Type B pancreatic cell (in vitro differentiated cells): ENCODE measurements at regions not wholly inside any gene's neighbourhood (a gene's known extent, or its start where the extent isn't known, plus 50 kb on each side); places are given as distances from the start of the nearest gene placed in this dataset.

Experiments
- DNase-seq: peaks from one replicate; pipeline ENCODE4 v3.0.0; 2021; ENCODE audit warnings: mixed read lengths; ENCODE audit not compliant: unreplicated experiment; ENCODE audit errors: extremely low spot score
- H3K27ac Mint-ChIP-seq: 2 replicates; pipeline ENCODE4 v1.8.0; 2021; ENCODE audit warnings: mild to moderate bottlenecking, mixed read lengths
- H3K27me3 Mint-ChIP-seq: 2 replicates; pipeline ENCODE4 v1.8.0; 2021; ENCODE audit warnings: mixed read lengths
- H3K36me3 Mint-ChIP-seq: 2 replicates; pipeline ENCODE4 v1.8.0; 2021; ENCODE audit warnings: mixed read lengths
- H3K4me1 Mint-ChIP-seq: one replicate; pipeline ENCODE4 v1.8.0; 2021; ENCODE audit warnings: mixed read lengths; ENCODE audit not compliant: unreplicated experiment
- H3K4me3 Mint-ChIP-seq: 2 replicates; pipeline ENCODE4 v1.8.0; 2021; ENCODE audit warnings: mild to moderate bottlenecking, mixed read lengths
- H3K9me3 Mint-ChIP-seq: 2 replicates; pipeline ENCODE4 v1.8.0; 2021; ENCODE audit warnings: mixed read lengths
- TF ChIP-seq, protein P1 (sequence below): fragments of 200-600 bp; sonication (generic); conservative IDR thresholded peaks from 2 replicates; pipeline ENCODE4 v1.5.0; 2021; ENCODE audit warnings: antibody characterized with exemption, mild to moderate bottlenecking

DNA sequence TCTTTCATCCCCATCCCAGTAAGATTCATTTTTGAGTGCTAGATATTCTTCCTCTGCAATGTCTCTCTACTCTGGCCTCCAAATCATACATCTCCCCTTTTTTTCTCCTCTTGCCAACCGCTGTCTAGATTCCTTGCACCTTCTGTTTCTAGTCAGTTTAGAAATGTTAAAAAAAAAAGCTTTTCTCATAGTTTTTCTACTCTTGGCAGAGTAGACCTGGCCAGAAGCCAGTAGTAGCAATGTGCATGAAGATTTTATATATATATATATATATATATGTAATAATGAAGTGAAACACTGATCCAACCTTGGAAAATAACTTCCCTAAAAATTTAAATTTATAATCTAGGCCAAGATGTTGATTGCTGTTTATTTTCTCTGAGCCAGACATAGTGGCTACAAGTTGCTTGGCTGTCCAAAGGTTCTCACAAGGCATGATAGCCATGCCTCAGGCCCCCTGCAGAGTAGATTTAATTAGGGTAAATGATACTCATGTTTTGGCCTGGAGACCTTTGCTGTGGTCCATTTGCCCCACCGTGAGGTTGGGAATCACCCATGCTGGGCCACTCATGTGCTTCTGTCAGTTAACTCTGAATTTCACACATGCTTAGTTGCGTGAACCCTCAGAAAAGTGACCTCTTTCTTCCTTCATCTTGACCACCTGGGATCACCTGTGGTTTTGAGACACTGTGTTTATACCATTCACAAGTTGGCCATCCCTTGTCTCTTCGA, 103.4 kb upstream of the KCNE2 start:
- peaks cover 7% of the 10 kb centered on the region for H3K36me3 Mint-ChIP-seq
- peaks cover 5% of the 10 kb centered on the region for H3K27me3 Mint-ChIP-seq
- no peaks in the 10 kb centered on the region for H3K4me1 Mint-ChIP-seq
- no peak overlapping the region for H3K27ac Mint-ChIP-seq
- H3K9me3 Mint-ChIP-seq = peaks cover 25% of the 10 kb centered on the region
- TF ChIP-seq, protein P1, sequence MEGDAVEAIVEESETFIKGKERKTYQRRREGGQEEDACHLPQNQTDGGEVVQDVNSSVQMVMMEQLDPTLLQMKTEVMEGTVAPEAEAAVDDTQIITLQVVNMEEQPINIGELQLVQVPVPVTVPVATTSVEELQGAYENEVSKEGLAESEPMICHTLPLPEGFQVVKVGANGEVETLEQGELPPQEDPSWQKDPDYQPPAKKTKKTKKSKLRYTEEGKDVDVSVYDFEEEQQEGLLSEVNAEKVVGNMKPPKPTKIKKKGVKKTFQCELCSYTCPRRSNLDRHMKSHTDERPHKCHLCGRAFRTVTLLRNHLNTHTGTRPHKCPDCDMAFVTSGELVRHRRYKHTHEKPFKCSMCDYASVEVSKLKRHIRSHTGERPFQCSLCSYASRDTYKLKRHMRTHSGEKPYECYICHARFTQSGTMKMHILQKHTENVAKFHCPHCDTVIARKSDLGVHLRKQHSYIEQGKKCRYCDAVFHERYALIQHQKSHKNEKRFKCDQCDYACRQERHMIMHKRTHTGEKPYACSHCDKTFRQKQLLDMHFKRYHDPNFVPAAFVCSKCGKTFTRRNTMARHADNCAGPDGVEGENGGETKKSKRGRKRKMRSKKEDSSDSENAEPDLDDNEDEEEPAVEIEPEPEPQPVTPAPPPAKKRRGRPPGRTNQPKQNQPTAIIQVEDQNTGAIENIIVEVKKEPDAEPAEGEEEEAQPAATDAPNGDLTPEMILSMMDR = no peak
- DNase-seq = no peak
- H3K4me3 Mint-ChIP-seq = no peak overlapping the region

DNA sequence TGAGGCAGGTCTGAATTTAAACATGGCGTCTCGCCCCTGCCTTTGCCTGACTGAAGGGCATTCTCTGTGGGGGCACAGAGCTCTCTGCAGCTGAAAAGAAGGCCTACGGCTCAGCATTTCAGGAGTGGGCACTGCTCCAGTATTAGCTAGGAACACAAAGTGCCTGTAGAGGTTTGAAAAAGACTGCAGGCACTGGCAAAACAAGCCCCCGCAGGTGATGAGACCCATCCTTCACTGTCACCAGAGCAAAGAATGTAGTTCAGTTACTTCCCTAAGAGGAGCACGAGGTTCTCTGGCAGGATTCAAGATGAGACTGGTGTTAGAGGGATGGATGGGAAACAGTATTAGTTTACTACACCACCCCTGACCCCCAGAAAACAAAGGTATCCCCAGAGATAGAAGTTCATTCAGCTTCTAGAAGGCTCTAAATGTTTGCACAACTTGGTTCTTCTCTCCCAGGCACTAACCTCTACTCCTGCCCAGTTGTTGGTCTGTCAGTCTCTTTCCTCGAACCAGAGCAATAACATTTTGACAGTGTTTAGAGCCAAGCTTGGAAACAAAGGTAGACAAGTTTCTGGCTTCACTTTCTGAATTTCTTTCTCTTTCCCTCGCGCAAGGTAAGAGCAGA, 101.9 kb upstream of the KCNE2 start:
- TF ChIP-seq, protein P1 = no peak
- Mint-ChIP-seq H3K36me3 (peaks cover 7% of the 10 kb centered on the region), H3K4me1 (no peaks in the 10 kb centered on the region), H3K4me3 (no peak overlapping the region), H3K27me3 (peaks cover 4% of the 10 kb centered on the region), H3K27ac (no peak overlapping the region), H3K9me3 (peaks cover 19% of the 10 kb centered on the region)
- DNase-seq = no peak

DNA sequence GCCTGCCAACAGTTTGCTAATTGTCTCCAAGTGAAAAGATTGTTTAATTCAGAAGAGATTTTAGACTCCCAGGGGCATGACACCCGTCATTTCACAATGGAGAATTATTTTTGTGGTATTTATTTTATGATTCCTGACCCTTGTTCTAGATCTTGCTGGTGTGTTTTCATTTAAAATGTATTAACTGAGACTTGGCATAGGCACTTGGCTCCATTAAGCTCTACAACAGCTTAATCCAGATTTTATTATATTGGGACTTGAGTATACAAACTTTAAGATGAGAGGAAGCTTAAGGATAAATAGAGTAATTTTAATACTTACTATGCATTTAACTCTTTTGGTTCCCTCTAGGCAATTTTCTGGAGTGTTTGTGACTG, 101.3 kb upstream of the KCNE2 start:
- Mint-ChIP-seq H3K9me3 (peaks cover 14% of the 10 kb centered on the region), H3K27me3 (peaks cover 3% of the 10 kb centered on the region), H3K36me3 (peaks cover 7% of the 10 kb centered on the region), H3K4me1 (no peaks in the 10 kb centered on the region), H3K27ac (no peak overlapping the region), H3K4me3 (no peak overlapping the region)
- TF ChIP-seq, protein P1 = no peak
- no peak for DNase-seq

DNA sequence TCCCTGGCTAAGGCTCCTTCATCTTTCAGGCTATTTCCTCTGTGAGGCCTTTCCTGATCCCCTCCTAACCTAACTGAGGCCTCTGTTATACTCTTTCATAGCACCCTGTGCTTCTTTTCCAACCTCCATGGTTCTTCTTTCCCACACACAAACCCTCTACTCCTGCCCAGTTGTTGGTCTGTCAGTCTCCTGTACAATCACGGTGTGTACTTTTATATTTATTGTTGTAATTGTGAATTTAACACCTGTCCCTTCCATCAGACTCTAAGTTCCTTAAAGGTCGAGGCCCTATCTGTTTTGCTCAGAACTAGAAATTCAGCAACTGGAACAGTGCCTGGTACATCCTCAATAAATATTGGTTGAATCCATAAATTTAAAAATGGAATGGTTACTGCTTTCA, 100.2 kb upstream of the KCNE2 start:
- Mint-ChIP-seq H3K27ac (no peak overlapping the region), H3K36me3 (peaks cover 7% of the 10 kb centered on the region), H3K4me3 (no peak overlapping the region), H3K27me3 (peaks cover 2% of the 10 kb centered on the region), H3K9me3 (peaks cover 11% of the 10 kb centered on the region), H3K4me1 (no peaks in the 10 kb centered on the region)
- TF ChIP-seq, protein P1 = no peak
- no peak for DNase-seq

DNA sequence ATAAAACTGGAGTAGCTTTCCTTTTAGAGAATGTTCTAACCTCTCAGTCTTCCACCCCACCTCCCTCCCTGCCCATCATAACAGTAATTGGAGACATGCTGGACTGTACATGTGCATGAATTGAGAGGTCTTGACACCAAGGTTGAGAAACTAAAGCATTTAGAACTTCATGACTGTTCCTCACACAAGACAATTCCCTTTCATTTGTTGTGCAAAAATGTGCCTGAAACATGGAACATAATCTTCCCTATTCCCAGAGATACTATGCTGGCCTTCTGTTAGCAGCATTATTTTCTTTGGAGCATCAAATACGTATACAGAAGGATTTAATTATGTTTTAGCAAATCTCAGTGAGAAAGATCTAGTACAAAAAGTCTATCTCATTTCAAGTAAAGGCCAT, 97.5 kb upstream of the KCNE2 start:
- Mint-ChIP-seq H3K27ac (no peak overlapping the region), H3K4me1 (peaks cover 6% of the 10 kb centered on the region), H3K27me3 (no peaks in the 10 kb centered on the region), H3K4me3 (no peak overlapping the region), H3K9me3 (peaks cover 11% of the 10 kb centered on the region), H3K36me3 (peaks cover 7% of the 10 kb centered on the region)
- DNase-seq = no peak
- TF ChIP-seq, protein P1 = no peak
